NCI-H2107 (cell line): ENCODE measurements at regions not wholly inside any gene's neighbourhood (a gene's known extent, or its start where the extent isn't known, plus 50 kb on each side); places are given as distances from the start of the nearest gene placed in this dataset.
"Not testable (repeated sequence)": the region's sequence is repeated elsewhere in the genome, so short reads cannot be mapped to it uniquely, and the experiment has no call there.

Source experiments
- DNase-seq: peaks from one replicate; lab custom pipeline; 2025; lab: John Stamatoyannopoulos, UW

DNA sequence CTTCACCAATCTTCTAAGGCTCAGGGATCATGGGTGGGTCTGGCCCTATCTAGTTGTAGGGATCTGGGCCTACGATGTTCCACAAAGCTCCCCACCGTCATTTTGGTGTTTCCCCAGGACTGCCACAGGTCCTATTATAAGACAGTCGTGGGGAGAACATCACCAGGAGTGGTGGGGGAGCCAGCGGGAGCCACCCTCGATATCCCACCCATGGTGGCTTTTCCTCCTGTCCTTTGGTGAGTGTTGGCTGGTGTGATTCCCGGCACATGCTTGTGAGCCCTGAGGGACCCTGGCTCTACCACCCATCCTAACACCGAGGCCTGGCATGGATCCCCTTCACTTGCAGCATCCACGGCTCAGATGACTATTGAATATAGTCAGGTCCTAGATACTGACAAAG, 247.4 kb downstream of the ACTR3B start:
- DNase-seq, result no peak

GRCh38 chr7:153010416-153010815, 250.9 kb downstream of the ACTR3B start:
- no peak for DNase-seq

DNA sequence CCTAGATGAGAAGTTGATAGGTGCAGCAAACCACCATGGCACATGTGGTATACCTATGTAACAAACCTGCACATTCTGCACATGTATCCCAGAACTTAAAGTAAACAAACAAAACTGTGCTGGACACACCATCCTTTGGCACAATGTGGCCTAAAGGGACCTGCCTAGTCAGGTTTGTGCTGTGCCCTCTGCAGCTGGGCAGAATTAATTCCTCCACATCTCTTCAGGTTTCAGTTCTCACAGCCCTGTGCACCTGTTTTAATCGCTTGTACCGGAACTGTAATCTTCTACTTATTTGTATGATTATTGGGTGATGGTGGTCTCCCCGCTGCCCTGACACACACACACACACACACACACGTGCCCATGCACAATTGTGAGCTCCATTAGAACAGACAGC, 252.7 kb downstream of the ACTR3B start:
- DNase-seq, result no peak

- no peak for DNase-seq
Observed at GRCh38 chr7:153017223-153017622, 257.7 kb downstream of the ACTR3B start.

- no peak for DNase-seq
Observed at GRCh38 chr7:153021542-153021941, 262.0 kb downstream of the ACTR3B start.

DNA sequence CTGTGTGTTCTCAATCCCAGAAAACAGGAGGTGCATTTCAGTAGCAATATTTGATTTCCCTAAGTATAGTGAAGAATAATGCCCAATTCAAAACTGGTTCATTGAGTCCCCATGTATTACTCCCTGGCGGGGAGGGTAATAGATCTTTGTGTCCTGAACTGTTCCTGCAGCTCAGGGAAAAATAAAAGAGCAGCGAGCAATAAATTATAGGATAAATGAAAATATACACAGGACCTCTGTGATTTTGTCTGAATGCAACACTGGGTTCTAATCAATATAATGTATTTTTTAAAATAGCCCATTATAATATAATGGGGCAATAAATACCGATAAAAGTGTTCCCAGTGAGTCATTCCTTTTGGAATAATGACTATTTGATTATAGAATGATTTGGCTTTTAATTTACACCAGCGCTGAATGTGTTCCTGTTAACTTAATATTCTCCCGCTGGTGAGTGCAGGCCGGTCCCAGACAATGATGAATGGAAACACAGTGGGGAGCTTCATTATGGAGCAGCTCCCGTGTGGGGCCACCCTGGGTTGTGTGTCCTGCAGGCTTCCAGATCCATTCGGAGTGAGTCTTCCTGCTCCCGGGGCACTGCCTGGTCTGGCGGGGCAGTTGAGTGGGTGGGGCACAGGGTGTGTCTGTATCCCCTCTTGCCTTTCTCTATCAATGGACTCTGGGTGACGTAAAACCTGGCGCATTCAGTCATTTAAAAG, 263.1 kb downstream of the ACTR3B start:
- DNase-seq, result no peak

- no peak for DNase-seq
Observed at GRCh38 chr7:153023194-153023592, 263.6 kb downstream of the ACTR3B start.

GRCh38 chr7:153027210-153027609, 267.7 kb downstream of the ACTR3B start:
- no peak for DNase-seq

DNA sequence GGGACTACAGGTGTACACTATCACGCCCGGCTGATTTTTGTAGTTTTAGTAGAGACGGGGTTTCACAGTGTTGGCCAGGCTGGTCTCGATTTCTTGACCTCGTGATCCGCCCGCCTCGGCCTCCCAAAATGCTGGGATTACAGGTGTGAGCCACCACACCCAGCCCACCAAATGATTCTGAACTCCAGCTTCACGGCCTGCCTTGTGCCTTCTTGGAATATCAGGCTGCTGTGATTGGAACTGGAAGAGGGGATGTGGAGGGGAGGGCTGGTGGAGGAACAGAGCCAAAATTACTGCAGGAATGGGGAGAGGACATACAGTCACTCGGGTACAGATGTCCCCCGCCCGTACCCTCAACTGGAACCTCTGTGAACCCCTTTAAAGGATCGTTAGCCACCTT, 268.4 kb downstream of the ACTR3B start:
- DNase-seq, result no peak

DNA sequence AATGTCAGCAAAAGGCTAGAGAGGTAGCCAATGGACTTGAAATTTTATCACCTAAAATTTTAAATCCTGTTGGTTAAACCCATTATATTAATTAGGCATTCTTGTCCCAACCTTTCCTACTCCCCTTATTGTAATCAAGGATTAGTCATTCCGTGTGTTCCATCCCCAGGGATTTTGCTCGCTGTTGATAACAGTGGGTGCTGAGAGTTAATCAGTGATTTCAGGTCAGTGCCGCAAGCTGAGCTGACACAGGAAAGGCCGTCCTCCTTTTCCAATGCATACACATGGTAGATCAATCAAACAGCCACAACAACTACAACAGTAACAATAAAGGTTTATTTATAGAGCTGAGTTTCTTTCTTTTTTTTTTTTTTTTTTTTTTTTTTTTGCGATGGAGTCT, 271.4 kb downstream of the ACTR3B start:
- DNase-seq, result no peak

GRCh38 chr7:153034791-153035190, 275.2 kb downstream of the ACTR3B start:
- DNase-seq, result no peak

- no peak for DNase-seq
Observed at GRCh38 chr7:153036396-153037063, 277.0 kb downstream of the ACTR3B start.

DNA sequence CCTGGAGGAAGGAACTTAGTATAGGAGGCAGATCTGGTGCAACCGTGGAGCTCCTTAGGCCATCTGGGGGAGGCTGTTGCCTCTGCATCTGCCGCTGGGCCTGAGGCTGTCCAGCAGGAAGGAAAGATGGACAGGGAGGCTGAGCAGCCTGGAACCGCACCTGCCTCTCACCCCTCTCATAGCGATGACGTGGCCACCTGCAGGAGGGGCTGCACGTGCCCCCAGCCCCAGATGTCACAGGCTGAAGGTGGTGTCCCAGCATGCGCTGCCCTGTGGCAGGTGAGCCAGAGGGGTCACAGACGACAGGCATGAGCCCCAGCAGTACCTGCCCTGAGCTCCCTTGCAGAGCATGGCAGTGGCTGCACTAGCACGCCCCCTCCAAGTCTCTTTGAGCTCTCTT, 283.9 kb downstream of the ACTR3B start:
- DNase-seq, result no peak

GRCh38 chr7:153044981-153045380, 285.4 kb downstream of the ACTR3B start:
- no peak for DNase-seq

DNA sequence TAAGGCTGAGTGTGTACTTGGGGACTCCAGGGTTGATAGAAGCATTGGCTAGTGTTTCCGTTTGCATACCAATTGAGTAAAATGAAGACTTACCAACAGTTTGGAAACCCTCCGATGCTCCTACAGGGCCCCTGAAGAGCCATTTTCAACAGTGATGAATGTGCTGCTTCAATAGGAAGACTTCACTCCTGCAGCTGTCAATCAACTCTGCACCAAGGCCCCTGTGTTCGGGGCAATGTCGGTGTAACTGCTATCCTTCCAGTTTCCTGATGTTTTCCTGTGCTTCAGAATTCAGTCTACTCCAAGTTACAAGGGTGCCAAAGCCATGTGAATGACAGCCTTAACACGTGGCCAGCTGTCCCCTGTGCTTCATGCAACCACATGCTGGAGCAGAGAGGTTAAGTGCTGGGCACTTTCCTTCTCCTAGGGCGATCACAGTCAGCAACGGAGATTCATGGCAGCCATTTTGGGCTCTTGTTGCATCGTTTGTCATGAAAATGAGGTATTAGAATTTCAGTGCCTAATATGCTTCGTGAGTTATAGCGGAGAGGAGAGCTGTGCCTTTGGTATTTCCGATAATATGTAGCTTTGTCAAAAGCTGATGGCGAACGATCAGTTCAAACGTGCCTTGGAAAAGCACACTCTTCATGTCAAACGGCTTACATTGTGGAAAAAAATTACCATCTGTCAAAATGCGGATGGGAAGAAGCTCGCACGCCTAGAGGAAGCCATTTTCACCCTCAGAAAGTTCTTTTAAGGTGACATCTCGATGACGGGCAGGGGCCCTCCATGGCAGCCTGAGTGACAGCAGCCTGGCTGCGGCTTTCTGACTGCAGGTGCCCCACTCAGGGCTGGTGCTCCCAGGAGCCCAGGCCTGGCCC, 287.8 kb downstream of the ACTR3B start:
- no peak for DNase-seq

DNA sequence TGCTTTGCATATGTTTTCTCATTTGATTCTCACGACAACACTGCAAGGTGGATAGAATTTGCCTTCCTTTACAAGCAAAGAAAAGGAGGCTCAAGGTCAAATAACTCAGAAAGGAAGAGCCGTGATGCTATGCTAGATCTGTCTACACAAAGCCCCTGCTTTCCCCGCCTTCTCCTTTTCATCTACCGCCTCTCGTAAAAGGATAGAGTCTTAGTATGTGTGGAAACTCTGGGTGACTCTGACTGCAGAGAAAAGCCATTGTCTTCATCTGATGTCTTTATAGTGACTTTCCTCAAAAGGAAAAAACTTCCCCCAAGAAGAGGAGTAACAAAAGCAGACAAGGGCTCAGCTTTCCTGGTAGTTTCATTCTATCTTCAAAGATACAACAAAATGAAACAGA, 292.7 kb downstream of the ACTR3B start:
- no peak for DNase-seq

GRCh38 chr7:153061910-153062528, 302.5 kb downstream of the ACTR3B start:
- DNase-seq, result no peak

- DNase-seq, result no peak
Observed at GRCh38 chr7:153065051-153065450, 305.5 kb downstream of the ACTR3B start.

DNA sequence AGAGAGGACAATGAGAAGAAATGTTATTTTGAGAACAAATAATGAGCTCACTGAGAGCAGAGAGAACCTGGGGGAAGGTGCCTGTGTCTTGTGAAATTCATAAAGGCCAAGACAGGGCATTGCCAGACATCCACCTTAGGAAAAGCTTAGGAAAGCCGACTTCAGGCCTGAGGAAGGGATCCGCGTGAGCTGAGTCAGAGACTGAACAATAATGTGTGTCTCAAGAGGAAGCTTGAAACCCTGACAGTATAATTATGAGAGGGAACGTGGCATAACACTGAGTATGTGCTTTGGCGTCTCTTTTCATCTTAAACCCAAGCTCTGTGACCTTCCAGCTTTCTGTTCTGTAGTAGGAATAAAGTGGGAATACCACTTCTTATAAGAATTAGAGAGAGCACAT, 307.2 kb downstream of the ACTR3B start:
- no peak for DNase-seq

DNA sequence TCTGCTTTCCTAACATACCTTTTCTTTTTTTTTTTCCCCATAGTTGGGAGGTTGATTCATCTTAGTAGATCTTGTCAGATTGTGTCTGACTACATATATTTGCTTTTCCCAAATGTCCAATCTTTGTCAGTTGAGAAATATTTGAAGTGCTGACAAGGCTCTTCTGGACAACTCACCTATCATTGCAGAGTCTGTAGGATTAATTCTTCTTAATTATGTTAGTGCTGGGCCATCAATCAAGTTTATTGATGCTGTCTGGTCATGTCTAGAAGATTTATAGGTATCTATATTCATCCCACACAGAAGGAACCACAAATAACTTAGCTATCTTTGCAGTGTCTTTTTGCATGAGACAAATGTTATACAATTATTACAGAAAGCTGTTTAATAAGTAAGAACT, 310.6 kb downstream of the ACTR3B start:
- no peak for DNase-seq

DNA sequence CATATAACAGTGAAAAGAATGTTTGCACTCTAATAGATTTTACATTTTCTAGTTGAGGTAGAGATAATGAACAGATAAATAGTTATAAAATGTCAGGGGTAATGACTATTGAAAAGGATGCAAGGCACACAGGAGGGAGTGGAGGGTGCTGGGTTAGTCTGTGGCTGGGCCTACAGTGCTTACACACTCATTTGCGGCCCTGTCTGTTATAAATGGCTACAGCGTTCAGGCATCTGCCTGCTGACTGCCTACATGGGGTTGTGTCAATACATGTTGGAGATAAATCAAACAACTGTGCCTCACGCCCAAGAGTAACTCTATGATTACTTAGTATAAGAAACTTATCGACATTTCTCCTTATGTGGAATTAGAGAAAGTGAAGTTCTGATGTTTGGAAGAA, 313.3 kb downstream of the ACTR3B start:
- DNase-seq, result no peak

- DNase-seq, result not testable (repeated sequence)
Observed at GRCh38 chr7:153076289-153076688, 316.7 kb downstream of the ACTR3B start.
